ENCODE measurements at regions not wholly inside any gene's neighbourhood (a gene's known extent, or its start where the extent isn't known, plus 50 kb on each side); places are given as distances from the start of the nearest gene placed in this dataset.

GRCh38 chr4:89618151-89618550 lies 218.8 kb downstream of the SNCA start:
- TF ChIP-seq GATA1 (IDR thresholded peaks at IDR 0.05; ENCODE audit: low read depth, low read length), result no peak
- no peak for TF ChIP-seq POLR2A (IDR thresholded peaks at IDR 0.05; ENCODE audit: low read length)
- DNase-seq, result no peak

GRCh38 chr4:89617317-89617716 lies 219.6 kb downstream of the SNCA start:
- no peak for DNase-seq
- TF ChIP-seq GATA1 (IDR thresholded peaks at IDR 0.05; ENCODE audit: low read depth, low read length), result no peak
- TF ChIP-seq POLR2A (IDR thresholded peaks at IDR 0.05; ENCODE audit: low read length), result no peak

- DNase-seq, result no peak
- no peak for TF ChIP-seq POLR2A (IDR thresholded peaks at IDR 0.05; ENCODE audit: low read length)
These were observed 220.6 kb downstream of the SNCA start for GRCh38 chr4:89616382-89616781.

- DNase-seq, result no peak
- no peak for TF ChIP-seq POLR2A (IDR thresholded peaks at IDR 0.05; ENCODE audit: low read length)
- TF ChIP-seq GATA1 (IDR thresholded peaks at IDR 0.05; ENCODE audit: low read depth, low read length), result no peak
These were observed 221.9 kb downstream of the SNCA start for GRCh38 chr4:89615051-89615450.

GRCh38 chr4:89614155-89614554 lies 222.8 kb downstream of the SNCA start:
- no peak for DNase-seq
- TF ChIP-seq GATA1 (IDR thresholded peaks at IDR 0.05; ENCODE audit: low read depth, low read length), result no peak
- TF ChIP-seq POLR2A (IDR thresholded peaks at IDR 0.05; ENCODE audit: low read length), result no peak

- no peak for DNase-seq
- TF ChIP-seq POLR2A (IDR thresholded peaks at IDR 0.05; ENCODE audit: low read length), result no peak
- TF ChIP-seq GATA1 (IDR thresholded peaks at IDR 0.05; ENCODE audit: low read depth, low read length), result no peak
These were observed 226.7 kb downstream of the SNCA start for GRCh38 chr4:89610236-89610635.

- DNase-seq, result no peak
- TF ChIP-seq GATA1 (IDR thresholded peaks at IDR 0.05; ENCODE audit: low read depth, low read length) (no peak), POLR2A (IDR thresholded peaks at IDR 0.05; ENCODE audit: low read length) (no peak)
These were observed 227.2 kb downstream of the SNCA start for GRCh38 chr4:89609756-89610155.

GRCh38 chr4:89604951-89605350 lies 232.0 kb downstream of the SNCA start:
- DNase-seq, result no peak
- TF ChIP-seq GATA1 (IDR thresholded peaks at IDR 0.05; ENCODE audit: low read depth, low read length) (no peak), POLR2A (IDR thresholded peaks at IDR 0.05; ENCODE audit: low read length) (no peak)

- TF ChIP-seq POLR2A (IDR thresholded peaks at IDR 0.05; ENCODE audit: low read length), result no peak
- no peak for TF ChIP-seq GATA1 (IDR thresholded peaks at IDR 0.05; ENCODE audit: low read depth, low read length)
- DNase-seq, result no peak
These were observed 237.9 kb downstream of the SNCA start for GRCh38 chr4:89599026-89599425.

GRCh38 chr4:89598602-89599001 lies 238.4 kb downstream of the SNCA start:
- TF ChIP-seq POLR2A (IDR thresholded peaks at IDR 0.05; ENCODE audit: low read length) (no peak), GATA1 (IDR thresholded peaks at IDR 0.05; ENCODE audit: low read depth, low read length) (no peak)
- DNase-seq, result peak; percentile 16 to 32

- no peak for DNase-seq
- TF ChIP-seq GATA1 (IDR thresholded peaks at IDR 0.05; ENCODE audit: low read depth, low read length) (no peak), POLR2A (IDR thresholded peaks at IDR 0.05; ENCODE audit: low read length) (no peak)
These were observed 241.7 kb downstream of the SNCA start for GRCh38 chr4:89595125-89595789.

GRCh38 chr4:89590128-89590527 lies 246.8 kb downstream of the SNCA start:
- TF ChIP-seq POLR2A (IDR thresholded peaks at IDR 0.05; ENCODE audit: low read length), result no peak
- no peak for TF ChIP-seq GATA1 (IDR thresholded peaks at IDR 0.05; ENCODE audit: low read depth, low read length)
- no peak for DNase-seq

GRCh38 chr4:89588421-89588820 lies 248.5 kb downstream of the SNCA start:
- TF ChIP-seq POLR2A (IDR thresholded peaks at IDR 0.05; ENCODE audit: low read length) (no peak), GATA1 (IDR thresholded peaks at IDR 0.05; ENCODE audit: low read depth, low read length) (no peak)
- DNase-seq, result no peak

GRCh38 chr4:89587364-89587763 lies 249.6 kb downstream of the SNCA start:
- TF ChIP-seq GATA1 (IDR thresholded peaks at IDR 0.05; ENCODE audit: low read depth, low read length) (no peak), POLR2A (IDR thresholded peaks at IDR 0.05; ENCODE audit: low read length) (no peak)
- no peak for DNase-seq

- TF ChIP-seq GATA1 (IDR thresholded peaks at IDR 0.05; ENCODE audit: low read depth, low read length) (no peak), POLR2A (IDR thresholded peaks at IDR 0.05; ENCODE audit: low read length) (no peak)
- peak; percentile 3 to 10 for DNase-seq
These were observed 250.1 kb downstream of the SNCA start for GRCh38 chr4:89586864-89587263.

GRCh38 chr4:89586318-89586717 lies 250.6 kb downstream of the SNCA start:
- DNase-seq, result no peak
- TF ChIP-seq POLR2A (IDR thresholded peaks at IDR 0.05; ENCODE audit: low read length) (no peak), GATA1 (IDR thresholded peaks at IDR 0.05; ENCODE audit: low read depth, low read length) (no peak)

Measured in erythroblast (primary cell).